GM20000 (cell line): ENCODE measurements at regions not wholly inside any gene's neighbourhood (a gene's known extent, or its start where the extent isn't known, plus 50 kb on each side); places are given as distances from the start of the nearest gene placed in this dataset.

ENCODE experiments used
- DNase-seq: peaks from one replicate; pipeline ENCODE4 v3.0.0; 2012; ENCODE audit warnings: low spot score
- CTCF ChIP-seq: IDR thresholded peaks from 2 replicates; pipeline ENCODE4 v1.5.1; 2012; ENCODE audit warnings: mild to moderate bottlenecking, control low read depth; ENCODE audit errors: extremely low read depth, missing control alignments

- no peak for DNase-seq
- TF ChIP-seq CTCF, result no peak
Observed at GRCh38 chr9:89747596-89747995, 142.8 kb downstream of the GADD45G start.

DNA sequence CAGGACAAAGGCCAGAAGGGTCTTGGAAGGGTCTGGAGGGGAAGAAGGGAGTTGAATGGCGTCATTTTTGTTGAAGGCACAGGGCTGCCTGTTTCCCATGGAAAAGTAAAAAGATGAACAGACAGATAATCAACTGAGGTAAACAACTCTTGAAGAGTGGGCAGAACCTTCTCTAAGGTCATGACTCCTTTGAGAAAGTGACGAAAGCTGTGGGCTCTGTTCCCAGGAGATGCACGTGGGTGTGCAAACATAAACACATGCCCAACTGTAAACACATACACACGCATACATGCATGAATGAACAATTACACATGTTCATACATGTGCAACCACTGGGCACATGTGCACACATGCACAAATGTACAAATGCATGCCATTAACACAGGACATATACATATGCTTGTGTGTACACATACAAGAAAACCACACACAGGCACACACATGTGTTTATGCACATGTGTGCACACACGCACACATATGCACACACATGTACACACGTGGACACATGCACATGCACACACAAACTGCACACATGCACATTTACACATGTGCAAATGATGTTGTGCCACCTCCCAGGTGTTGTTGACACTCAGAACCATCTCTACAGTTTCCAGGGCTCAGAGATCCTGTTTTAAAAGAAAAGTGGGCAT is 143.3 kb downstream of the GADD45G start:
- DNase-seq, result no peak
- no peak for TF ChIP-seq CTCF

GRCh38 chr9:89748831-89749499 is 144.2 kb downstream of the GADD45G start:
- TF ChIP-seq CTCF, result no peak
- DNase-seq, result no peak

- TF ChIP-seq CTCF, result no peak
- no peak for DNase-seq
Observed at GRCh38 chr9:89749500-89750116, 144.8 kb downstream of the GADD45G start.

- no peak for TF ChIP-seq CTCF
- DNase-seq, result no peak
Observed at GRCh38 chr9:89750117-89750791, 145.4 kb downstream of the GADD45G start.

DNA sequence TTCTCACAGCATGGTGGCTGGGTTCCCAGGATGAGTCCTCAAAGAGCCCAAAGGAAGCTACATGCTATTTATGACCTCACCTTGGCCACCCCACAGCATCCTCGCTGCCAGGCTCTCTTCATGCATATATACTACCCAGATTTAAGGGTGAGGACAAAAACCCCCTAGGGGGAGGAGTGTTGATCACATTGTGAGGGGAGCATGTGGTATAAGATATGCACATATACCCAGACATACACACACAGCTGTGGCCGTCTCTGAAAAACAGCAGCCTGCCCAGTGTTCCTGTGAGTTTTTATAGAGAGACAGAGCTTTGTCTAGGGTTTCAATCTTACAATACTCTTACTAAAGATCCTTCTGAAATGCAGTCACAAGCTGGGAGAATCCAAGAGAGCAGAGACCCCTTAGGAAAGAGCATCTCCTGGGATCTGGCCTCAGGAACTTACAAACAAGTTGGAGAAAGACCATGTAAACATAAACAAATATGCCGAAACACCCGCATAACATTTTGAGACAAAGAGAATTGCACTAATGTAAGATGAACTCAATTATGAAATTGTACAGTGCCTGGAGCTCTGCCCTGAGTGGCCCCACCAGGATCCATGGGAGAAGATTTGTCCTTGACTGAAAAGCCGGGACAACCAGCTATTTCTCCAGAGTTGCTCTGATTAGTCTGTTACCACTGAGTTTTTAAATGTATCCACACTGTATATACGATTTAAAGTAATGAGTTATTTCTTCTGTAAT is 146.4 kb downstream of the GADD45G start:
- TF ChIP-seq CTCF, result no peak
- no peak for DNase-seq
